Hindlimb muscle (tissue), 1 donor: ENCODE measurements at regions not wholly inside any gene's neighbourhood (a gene's known extent, or its start where the extent isn't known, plus 50 kb on each side); places are given as distances from the start of the nearest gene placed in this dataset.

ENCODE experiments used
- DNase-seq: peaks from one replicate; pipeline ENCODE4 v3.0.0-alpha.2; 2013

- DNase-seq, result no peak
Observed at GRCh38 chr2:41068740-41069139, 616.9 kb upstream of the SLC8A1 start.

- DNase-seq, result no peak
Observed at GRCh38 chr2:41078341-41078740, 626.5 kb upstream of the SLC8A1 start.

GRCh38 chr2:41079011-41079410 is 627.1 kb upstream of the SLC8A1 start:
- DNase-seq, result no peak

GRCh38 chr2:41084321-41084720 is 632.4 kb upstream of the SLC8A1 start:
- DNase-seq, result peak; percentile 30

- DNase-seq, result peak; percentile 52
Observed at GRCh38 chr2:41087946-41088345, 636.1 kb upstream of the SLC8A1 start.

GRCh38 chr2:41101281-41101680 is 649.4 kb upstream of the SLC8A1 start:
- no peak for DNase-seq

- no peak for DNase-seq
Observed at GRCh38 chr2:41109744-41110143, 657.9 kb upstream of the SLC8A1 start.

GRCh38 chr2:41111836-41112627 is 660.1 kb upstream of the SLC8A1 start:
- peak; percentile 11 for DNase-seq

- no peak for DNase-seq
Observed at GRCh38 chr2:41116106-41116797, 664.4 kb upstream of the SLC8A1 start.

- DNase-seq, result no peak
Observed at GRCh38 chr2:41119489-41119888, 667.6 kb upstream of the SLC8A1 start.

- peak; percentile 7 for DNase-seq
Observed at GRCh38 chr2:41123341-41123740, 671.5 kb upstream of the SLC8A1 start.

GRCh38 chr2:41127351-41127750 is 675.5 kb upstream of the SLC8A1 start:
- no peak for DNase-seq

- no peak for DNase-seq
Observed at GRCh38 chr2:41129988-41130387, 678.1 kb upstream of the SLC8A1 start.

- DNase-seq, result no peak
Observed at GRCh38 chr2:41137031-41137430, 685.1 kb upstream of the SLC8A1 start.

- no peak for DNase-seq
Observed at GRCh38 chr2:41141146-41141791, 689.4 kb upstream of the SLC8A1 start.

- DNase-seq, result no peak
Observed at GRCh38 chr2:41142478-41142877, 690.6 kb upstream of the SLC8A1 start.

- DNase-seq, result no peak
Observed at GRCh38 chr2:41145066-41145465, 693.2 kb upstream of the SLC8A1 start.

GRCh38 chr2:41149054-41149453 is 697.2 kb upstream of the SLC8A1 start:
- no peak for DNase-seq

- no peak for DNase-seq
Observed at GRCh38 chr2:41151746-41152145, 699.9 kb upstream of the SLC8A1 start.

GRCh38 chr2:41152318-41152717 is 700.4 kb upstream of the SLC8A1 start:
- DNase-seq, result no peak

GRCh38 chr2:41160439-41160838 is 708.5 kb upstream of the SLC8A1 start:
- no peak for DNase-seq

- no peak for DNase-seq
Observed at GRCh38 chr2:41167014-41167413, 715.1 kb upstream of the SLC8A1 start.

GRCh38 chr2:41169744-41170143 is 717.9 kb upstream of the SLC8A1 start:
- no peak for DNase-seq

GRCh38 chr2:41170589-41170988 is 718.7 kb upstream of the SLC8A1 start:
- no peak for DNase-seq
